Loucy (cell line): ENCODE measurements at regions not wholly inside any gene's neighbourhood (a gene's known extent, or its start where the extent isn't known, plus 50 kb on each side); places are given as distances from the start of the nearest gene placed in this dataset.

Experiments used
- H2AFZ ChIP-seq: fragments of 200-600 bp; sonication (generic); 2 replicates; pipeline ENCODE4 v1.6.0; 2016; ENCODE audit warnings: antibody characterized with exemption, mild to moderate bottlenecking, low read length, moderate library complexity
- H3F3A ChIP-seq: fragments of 200-600 bp; 2 replicates; pipeline ENCODE4 v1.6.0; 2016; ENCODE audit warnings: antibody characterized with exemption, low read depth, mild to moderate bottlenecking
- H3K27me3 ChIP-seq: fragments of 200-600 bp; sonication (generic); 2 replicates; pipeline ENCODE4 v1.6.1; 2014; ENCODE audit warnings: low read length, mild to moderate bottlenecking; ENCODE audit not compliant: insufficient read depth, poor library complexity, severe bottlenecking
- H3K36me3 ChIP-seq: fragments of 200-600 bp; sonication (generic); 2 replicates; pipeline ENCODE4 v1.6.1; 2016; ENCODE audit warnings: low read length; ENCODE audit not compliant: insufficient read depth
- H3K4me1 ChIP-seq: fragments of 200-600 bp; sonication (generic); 2 replicates; pipeline ENCODE4 v1.5.1; 2014; ENCODE audit warnings: low read length, mild to moderate bottlenecking; ENCODE audit not compliant: insufficient read depth, poor library complexity, severe bottlenecking
- H3K4me2 ChIP-seq: fragments of 200-600 bp; sonication (generic); 2 replicates; pipeline ENCODE4 v1.6.0; 2014; ENCODE audit warnings: antibody characterized with exemption, low read length, low read depth, mild to moderate bottlenecking; ENCODE audit not compliant: poor library complexity, severe bottlenecking
- H3K4me3 ChIP-seq: fragments of 200-600 bp; sonication (generic); 2 replicates; pipeline ENCODE4 v1.5.1; 2014; ENCODE audit warnings: low read length, mild to moderate bottlenecking, mixed read lengths; ENCODE audit not compliant: poor library complexity, severe bottlenecking
- H3K79me2 ChIP-seq: fragments of 200-600 bp; sonication (generic); 2 replicates; pipeline ENCODE4 v1.6.1; 2014; ENCODE audit warnings: low read length; ENCODE audit not compliant: insufficient read depth
- H3K9ac ChIP-seq: fragments of 200-600 bp; sonication (generic); 2 replicates; pipeline ENCODE4 v1.6.0; 2014; ENCODE audit warnings: mild to moderate bottlenecking, low read depth, low read length, moderate library complexity; ENCODE audit not compliant: poor library complexity, severe bottlenecking
- H3K9me2 ChIP-seq: fragments of 200-600 bp; sonication (generic); replicated peaks from 2 replicates; pipeline ENCODE4 v1.6.1; 2016; ENCODE audit warnings: low read depth, low read length, mixed read lengths
- H3K9me3 ChIP-seq: fragments of 200-600 bp; sonication (generic); 2 replicates; pipeline ENCODE4 v1.6.1; 2014; ENCODE audit warnings: mild to moderate bottlenecking, antibody characterized with exemption, low read length, low read depth; ENCODE audit not compliant: insufficient read depth
- H4K20me1 ChIP-seq: fragments of 200-600 bp; sonication (generic); 2 replicates; pipeline ENCODE4 v1.6.0; 2014; ENCODE audit warnings: antibody characterized with exemption, low read length, mild to moderate bottlenecking; ENCODE audit not compliant: insufficient read depth, poor library complexity, severe bottlenecking
- EZH2phosphoT487 ChIP-seq: fragments of 200-600 bp; IDR thresholded peaks from 2 replicates; pipeline ENCODE4 v1.6.1; 2018; ENCODE audit warnings: antibody characterized with exemption, mild to moderate bottlenecking, moderate library complexity, borderline replicate concordance
- TF ChIP-seq, protein P1 (sequence below): fragments of 200-600 bp; sonication (generic); conservative IDR thresholded peaks from 2 replicates; pipeline ENCODE4 v1.5.1; 2014; ENCODE audit warnings: mild to moderate bottlenecking, antibody characterized with exemption, low read length

DNA sequence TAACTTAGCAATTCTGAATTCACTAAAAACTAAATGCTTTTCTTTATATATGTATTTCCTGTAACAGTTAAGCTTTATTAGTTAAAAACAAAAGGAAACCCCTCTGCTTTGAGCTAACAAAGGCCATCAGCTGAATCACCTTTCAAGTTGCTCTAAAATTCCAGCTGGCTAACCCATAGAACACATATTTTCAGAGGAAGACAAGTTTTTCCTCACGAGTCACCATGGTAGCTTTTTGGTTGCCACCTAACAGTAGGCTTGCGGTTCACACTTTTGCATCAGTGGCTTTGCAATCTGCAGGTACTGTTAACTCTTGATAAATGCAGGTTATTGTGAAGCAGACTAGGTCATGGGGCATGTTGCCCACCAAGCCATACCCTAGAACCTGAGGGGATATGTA is 57.6 kb upstream of the IRX5 start:
- TF ChIP-seq, protein P1, sequence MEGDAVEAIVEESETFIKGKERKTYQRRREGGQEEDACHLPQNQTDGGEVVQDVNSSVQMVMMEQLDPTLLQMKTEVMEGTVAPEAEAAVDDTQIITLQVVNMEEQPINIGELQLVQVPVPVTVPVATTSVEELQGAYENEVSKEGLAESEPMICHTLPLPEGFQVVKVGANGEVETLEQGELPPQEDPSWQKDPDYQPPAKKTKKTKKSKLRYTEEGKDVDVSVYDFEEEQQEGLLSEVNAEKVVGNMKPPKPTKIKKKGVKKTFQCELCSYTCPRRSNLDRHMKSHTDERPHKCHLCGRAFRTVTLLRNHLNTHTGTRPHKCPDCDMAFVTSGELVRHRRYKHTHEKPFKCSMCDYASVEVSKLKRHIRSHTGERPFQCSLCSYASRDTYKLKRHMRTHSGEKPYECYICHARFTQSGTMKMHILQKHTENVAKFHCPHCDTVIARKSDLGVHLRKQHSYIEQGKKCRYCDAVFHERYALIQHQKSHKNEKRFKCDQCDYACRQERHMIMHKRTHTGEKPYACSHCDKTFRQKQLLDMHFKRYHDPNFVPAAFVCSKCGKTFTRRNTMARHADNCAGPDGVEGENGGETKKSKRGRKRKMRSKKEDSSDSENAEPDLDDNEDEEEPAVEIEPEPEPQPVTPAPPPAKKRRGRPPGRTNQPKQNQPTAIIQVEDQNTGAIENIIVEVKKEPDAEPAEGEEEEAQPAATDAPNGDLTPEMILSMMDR = no peak
- TF ChIP-seq EZH2phosphoT487 = no peak
- H3K36me3 ChIP-seq = no peaks in the 10 kb centered on the region
- H3K4me1 ChIP-seq = no peaks in the 10 kb centered on the region
- no peaks in the 10 kb centered on the region for H3K9me3 ChIP-seq
- H2AFZ ChIP-seq = peak overlapping the region; percentile 40; the same call in 1 of the 2 replicates
- no peaks in the 10 kb centered on the region for H3K27me3 ChIP-seq
- no peak overlapping the region for H3K9ac ChIP-seq
- no peaks in the 10 kb centered on the region for H3K9me2 ChIP-seq
- H3F3A ChIP-seq = no peaks in the 10 kb centered on the region
- H4K20me1 ChIP-seq = no peaks in the 10 kb centered on the region
- H3K4me3 ChIP-seq = no peak overlapping the region
- H3K79me2 ChIP-seq = no peaks in the 10 kb centered on the region
- no peak overlapping the region for H3K4me2 ChIP-seq

- H3K4me3 ChIP-seq = no peak overlapping the region
- no peak overlapping the region for H2AFZ ChIP-seq
- H3K36me3 ChIP-seq = no peaks in the 10 kb centered on the region
- H3K79me2 ChIP-seq = no peaks in the 10 kb centered on the region
- H3K9me2 ChIP-seq = no peaks in the 10 kb centered on the region
- H3K9me3 ChIP-seq = no peaks in the 10 kb centered on the region
- H4K20me1 ChIP-seq = no peaks in the 10 kb centered on the region
- no peaks in the 10 kb centered on the region for H3K27me3 ChIP-seq
- TF ChIP-seq, protein P1 = no peak
- no peak for TF ChIP-seq EZH2phosphoT487
- no peak overlapping the region for H3K9ac ChIP-seq
- no peaks in the 10 kb centered on the region for H3F3A ChIP-seq
- H3K4me1 ChIP-seq = no peaks in the 10 kb centered on the region
- no peak overlapping the region for H3K4me2 ChIP-seq
Observed at GRCh38 chr16:54870151-54870550, 60.5 kb upstream of the IRX5 start.

- no peaks in the 10 kb centered on the region for H4K20me1 ChIP-seq
- H3F3A ChIP-seq = no peaks in the 10 kb centered on the region
- no peak overlapping the region for H3K4me3 ChIP-seq
- no peaks in the 10 kb centered on the region for H3K36me3 ChIP-seq
- no peaks in the 10 kb centered on the region for H3K9me2 ChIP-seq
- H3K4me1 ChIP-seq = no peaks in the 10 kb centered on the region
- H3K27me3 ChIP-seq = no peaks in the 10 kb centered on the region
- no peak overlapping the region for H2AFZ ChIP-seq
- no peak overlapping the region for H3K9ac ChIP-seq
- no peak overlapping the region for H3K4me2 ChIP-seq
- no peaks in the 10 kb centered on the region for H3K9me3 ChIP-seq
- no peaks in the 10 kb centered on the region for H3K79me2 ChIP-seq
- TF ChIP-seq EZH2phosphoT487 = no peak
- TF ChIP-seq, protein P1 = no peak
Observed at GRCh38 chr16:54867302-54867832, 63.3 kb upstream of the IRX5 start.
